OCI-LY1 (cell line): ENCODE measurements at regions not wholly inside any gene's neighbourhood (a gene's known extent, or its start where the extent isn't known, plus 50 kb on each side); places are given as distances from the start of the nearest gene placed in this dataset.

Experiments
- H2AFZ ChIP-seq: fragments of 200-600 bp; sonication (generic), shearing (Covaris generic); 2 replicates; pipeline ENCODE4 v1.6.0; 2014; ENCODE audit warnings: antibody characterized with exemption, mild to moderate bottlenecking, low read length
- H3F3A ChIP-seq: fragments of 200-600 bp; sonication (generic), shearing (Covaris generic); 2 replicates; pipeline ENCODE4 v1.6.0; 2014; ENCODE audit warnings: mild to moderate bottlenecking, antibody characterized with exemption, low read length, moderate library complexity; ENCODE audit not compliant: insufficient read depth
- H3K27ac ChIP-seq: fragments of 200-600 bp; sonication (generic); 2 replicates; pipeline ENCODE4 v1.5.1; 2014; ENCODE audit warnings: low read length, mixed run types, mild to moderate bottlenecking, low read depth; ENCODE audit not compliant: poor library complexity, severe bottlenecking
- H3K27me3 ChIP-seq: fragments of 200-600 bp; sonication (generic); 2 replicates; pipeline ENCODE4 v1.6.0; 2014; ENCODE audit warnings: antibody characterized with exemption, mild to moderate bottlenecking, low read length, moderate library complexity; ENCODE audit not compliant: insufficient read depth
- H3K36me3 ChIP-seq: fragments of 200-600 bp; sonication (generic); 2 replicates; pipeline ENCODE4 v1.6.1; 2014; ENCODE audit warnings: mild to moderate bottlenecking, antibody characterized with exemption, low read length, moderate library complexity, mixed read lengths; ENCODE audit not compliant: insufficient read depth
- H3K4me1 ChIP-seq: fragments of 200-600 bp; sonication (generic); 2 replicates; pipeline ENCODE4 v1.5.1; 2014; ENCODE audit warnings: mild to moderate bottlenecking, low read length, moderate library complexity; ENCODE audit not compliant: insufficient read depth, severe bottlenecking
- H3K4me2 ChIP-seq: fragments of 200-600 bp; sonication (generic), shearing (Covaris generic); 2 replicates; pipeline ENCODE4 v1.6.1; 2014; ENCODE audit warnings: low read length
- H3K4me3 ChIP-seq: fragments of 200-600 bp; sonication (generic); 2 replicates; pipeline ENCODE4 v1.5.1; 2014; ENCODE audit warnings: low read length, low read depth, mild to moderate bottlenecking, mixed read lengths; ENCODE audit not compliant: poor library complexity, severe bottlenecking
- H3K79me2 ChIP-seq: fragments of 200-600 bp; shearing (Covaris generic); 2 replicates; pipeline ENCODE4 v1.6.1; 2016; ENCODE audit warnings: mixed run types, low read length, mixed read lengths; ENCODE audit not compliant: insufficient read depth
- H3K9ac ChIP-seq: fragments of 200-600 bp; sonication (generic), shearing (Covaris generic); 2 replicates; pipeline ENCODE4 v1.6.1; 2014; ENCODE audit warnings: mild to moderate bottlenecking, low read length, mixed read lengths
- H3K9me2 ChIP-seq: fragments of 200-600 bp; sonication (generic), shearing (Covaris generic); 2 replicates; pipeline ENCODE4 v1.6.1; 2014; ENCODE audit warnings: low read depth, mild to moderate bottlenecking, low read length, mixed read lengths
- H3K9me3 ChIP-seq: fragments of 200-600 bp; shearing (Covaris generic); 2 replicates; pipeline ENCODE4 v1.6.1; 2014; ENCODE audit warnings: low read length, mixed read lengths
- H4K20me1 ChIP-seq: fragments of 200-600 bp; sonication (generic), shearing (Covaris generic); 2 replicates; pipeline ENCODE4 v1.6.0; 2016; ENCODE audit warnings: mild to moderate bottlenecking, low read length; ENCODE audit not compliant: insufficient read depth
- CTCF ChIP-seq: fragments of 200-600 bp; sonication (generic), shearing (Covaris generic); IDR thresholded peaks from 2 replicates; pipeline ENCODE4 v1.5.1; 2017; ENCODE audit warnings: mild to moderate bottlenecking, antibody characterized with exemption, low read length, moderate library complexity, mixed read lengths
- EZH2 ChIP-seq: fragments of 200-600 bp; sonication (generic), shearing (Covaris generic); IDR thresholded peaks from 2 replicates; pipeline ENCODE4 v1.8.0; 2017; ENCODE audit warnings: borderline replicate concordance, mixed run types, mild to moderate bottlenecking, antibody characterized with exemption, low read length, moderate library complexity, mixed read lengths

- Histone ChIP-seq H3K4me1 (no peaks in the 10 kb centered on the region), H2AFZ (no peak overlapping the region), H3K4me2 (no peak overlapping the region), H3K4me3 (no peak overlapping the region), H3K9ac (no peak overlapping the region), H3K27ac (no peak overlapping the region), H3K79me2 (no peaks in the 10 kb centered on the region), H3K9me2 (no peaks in the 10 kb centered on the region), H3F3A (no peaks in the 10 kb centered on the region), H3K27me3 (no peaks in the 10 kb centered on the region), H3K9me3 (no peaks in the 10 kb centered on the region), H4K20me1 (no peaks in the 10 kb centered on the region), H3K36me3 (no peaks in the 10 kb centered on the region)
- no peak for TF ChIP-seq CTCF
- no peak for TF ChIP-seq EZH2
Measured at GRCh38 chr11:44470854-44471253, 94.6 kb upstream of the CD82 start.

DNA sequence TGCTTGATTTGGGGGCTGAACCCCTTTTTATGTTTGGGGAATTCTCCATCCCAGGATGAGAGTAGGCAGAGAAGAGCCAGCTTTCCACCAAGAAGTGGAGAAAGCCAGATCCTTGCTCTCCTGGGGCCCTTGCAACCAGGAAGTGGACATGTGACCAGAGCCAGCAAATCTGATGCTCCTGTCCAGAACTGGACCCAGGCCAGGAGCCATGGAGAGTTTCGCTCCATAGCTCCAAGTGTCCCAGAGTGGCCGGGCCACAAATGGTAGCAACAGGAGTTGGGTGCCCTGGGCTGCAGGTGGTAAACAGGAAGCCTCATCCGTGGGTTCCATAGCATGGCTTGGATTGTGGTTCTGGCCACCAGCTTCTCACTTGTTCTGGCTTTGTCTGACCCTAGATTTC, 93.9 kb upstream of the CD82 start:
- TF ChIP-seq EZH2 (no peak), CTCF (no peak)
- Histone ChIP-seq H3K36me3 (no peaks in the 10 kb centered on the region), H3K9me3 (no peaks in the 10 kb centered on the region), H4K20me1 (no peaks in the 10 kb centered on the region), H3F3A (no peaks in the 10 kb centered on the region), H3K9me2 (no peaks in the 10 kb centered on the region), H3K4me3 (no peak overlapping the region), H2AFZ (no peak overlapping the region), H3K4me1 (no peaks in the 10 kb centered on the region), H3K79me2 (no peaks in the 10 kb centered on the region), H3K9ac (no peak overlapping the region), H3K27ac (no peak overlapping the region), H3K4me2 (no peak overlapping the region), H3K27me3 (no peaks in the 10 kb centered on the region)

GRCh38 chr11:44472916-44473315, 92.5 kb upstream of the CD82 start:
- Histone ChIP-seq H3F3A (no peaks in the 10 kb centered on the region), H3K36me3 (no peaks in the 10 kb centered on the region), H3K9ac (no peak overlapping the region), H3K79me2 (no peaks in the 10 kb centered on the region), H3K27me3 (no peaks in the 10 kb centered on the region), H2AFZ (no peak overlapping the region), H3K4me1 (no peaks in the 10 kb centered on the region), H4K20me1 (no peaks in the 10 kb centered on the region), H3K9me2 (no peaks in the 10 kb centered on the region), H3K4me3 (no peak overlapping the region), H3K4me2 (no peak overlapping the region), H3K27ac (no peak overlapping the region), H3K9me3 (no peaks in the 10 kb centered on the region)
- TF ChIP-seq EZH2 (no peak), CTCF (no peak)
